D341Med (cell line): ENCODE measurements at regions not wholly inside any gene's neighbourhood (a gene's known extent, or its start where the extent isn't known, plus 50 kb on each side); places are given as distances from the start of the nearest gene placed in this dataset.
A peak's percentile ranks its signal among the peaks of the same experiment; 100 is the strongest.
"Not testable (repeated sequence)": the region's sequence is repeated elsewhere in the genome, so short reads cannot be mapped to it uniquely, and the experiment has no call there.

Source experiments
- DNase-seq: peaks from one replicate; pipeline ENCODE4 v3.0.0; 2012; ENCODE audit warnings: low spot score

DNA sequence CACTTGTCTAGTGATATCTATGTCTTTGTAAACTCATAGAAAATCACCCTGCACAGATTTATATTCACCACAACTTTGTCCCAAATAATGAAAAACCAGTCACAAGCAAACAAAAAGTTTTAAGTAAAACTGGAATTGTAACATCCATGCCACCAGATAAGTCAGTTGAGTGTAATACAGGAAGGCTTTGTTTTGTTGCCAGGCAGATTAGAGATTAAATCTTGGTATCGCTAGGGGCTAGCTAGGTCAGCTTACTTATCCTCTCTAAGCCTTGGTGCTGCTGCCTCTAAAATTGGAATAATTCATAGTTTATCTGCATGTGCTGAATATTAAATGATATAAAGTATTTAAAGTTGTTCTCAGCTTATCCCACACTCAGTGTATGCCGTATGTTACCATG lies 1062.5 kb downstream of the CDH9 start:
- DNase-seq: peak; percentile 25

GRCh38 chr5:25974451-25974850 lies 1063.9 kb downstream of the CDH9 start:
- no peak for DNase-seq

DNA sequence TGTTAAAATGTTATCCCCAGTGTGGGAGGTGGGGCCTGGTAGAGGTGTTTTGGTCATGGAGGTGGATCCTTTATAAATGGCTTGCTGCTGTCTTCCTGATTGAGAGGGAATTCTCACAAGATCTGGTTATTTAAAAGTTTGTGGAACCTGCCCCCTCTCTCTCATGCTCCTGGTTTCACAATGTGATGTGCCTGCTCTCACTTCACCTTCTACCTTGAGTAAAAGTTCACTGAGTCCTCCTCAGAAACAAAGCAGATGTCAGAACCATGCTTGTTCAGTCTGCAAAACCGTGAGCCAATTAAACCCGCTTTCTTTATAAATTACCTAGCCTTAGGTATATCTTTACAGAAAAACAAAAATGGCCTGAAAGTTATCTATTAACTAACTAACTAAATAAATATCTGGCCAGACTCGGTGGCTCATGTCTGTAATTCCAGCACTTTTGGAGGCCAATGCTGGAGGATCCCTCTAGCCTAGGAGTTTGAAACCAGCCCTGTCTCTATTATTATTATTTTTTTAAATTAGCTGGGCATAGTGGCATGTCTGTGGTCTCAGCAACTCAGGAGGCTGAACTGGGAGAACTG lies 1067.4 kb downstream of the CDH9 start:
- DNase-seq: no peak

- DNase-seq: not testable (repeated sequence)
Observed at GRCh38 chr5:25969042-25969441, 1069.3 kb downstream of the CDH9 start.

- no peak for DNase-seq
Observed at GRCh38 chr5:25964009-25964372, 1074.4 kb downstream of the CDH9 start.

- no peak for DNase-seq
Observed at GRCh38 chr5:25963251-25964008, 1075.0 kb downstream of the CDH9 start.

DNA sequence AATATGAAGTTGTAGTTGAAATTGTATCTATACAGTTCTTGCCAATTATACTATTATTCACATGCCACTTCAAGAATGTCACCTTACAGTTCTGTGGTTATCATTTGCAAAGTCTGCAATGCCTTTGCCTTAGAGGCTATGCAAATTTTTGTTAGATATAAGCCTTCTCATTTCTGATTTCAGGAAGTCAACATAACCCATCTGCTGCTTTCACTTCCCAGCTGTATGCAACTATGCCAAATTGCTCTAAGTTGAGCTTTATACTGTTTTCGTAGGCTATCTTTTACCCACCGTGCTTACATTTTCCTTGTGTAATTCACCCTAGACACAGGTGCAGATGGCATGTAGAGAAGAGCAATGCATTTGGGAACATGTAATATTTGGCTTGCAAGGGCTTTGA lies 1083.0 kb downstream of the CDH9 start:
- no peak for DNase-seq

- DNase-seq: no peak
Observed at GRCh38 chr5:25950681-25951080, 1087.7 kb downstream of the CDH9 start.

DNA sequence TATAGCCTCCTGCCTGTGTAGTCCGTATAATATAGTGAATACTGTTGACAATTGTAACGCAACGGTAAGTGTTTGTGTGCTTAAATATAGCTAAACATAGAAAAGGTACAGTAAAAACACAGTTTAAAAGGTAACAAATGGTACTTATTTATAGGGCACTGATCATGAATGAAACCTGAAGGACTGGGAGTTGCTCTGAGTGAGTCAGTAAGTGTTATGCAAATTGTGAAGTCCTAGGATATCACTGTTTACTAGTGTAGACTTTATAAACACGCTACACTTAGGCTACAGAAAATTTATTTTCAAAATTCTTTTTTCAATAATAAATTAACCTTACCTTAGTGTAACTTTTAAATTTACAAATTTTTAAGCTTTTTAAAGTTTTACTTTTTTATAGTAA lies 1090.1 kb downstream of the CDH9 start:
- DNase-seq: no peak

GRCh38 chr5:25944786-25945185 lies 1093.6 kb downstream of the CDH9 start:
- DNase-seq: no peak

DNA sequence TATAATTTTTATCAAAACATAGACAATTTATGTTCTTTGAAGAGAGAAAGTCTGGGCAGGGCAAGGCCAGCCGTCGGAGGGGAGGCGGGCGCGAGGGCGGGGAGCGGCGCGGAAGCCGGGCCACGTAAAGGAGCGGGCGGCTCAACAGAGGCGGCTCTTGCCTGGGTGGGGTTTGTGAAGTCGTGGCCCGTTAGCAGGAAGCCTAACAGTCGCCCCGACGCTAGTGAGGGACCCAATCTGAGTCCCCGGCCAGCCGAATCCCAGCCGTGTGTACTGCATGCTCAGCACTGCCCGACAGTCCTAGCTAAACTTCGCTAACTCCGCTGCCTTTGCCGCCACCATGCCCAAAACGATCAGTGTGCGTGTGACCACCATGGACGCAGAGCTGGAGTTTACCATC lies 1129.2 kb downstream of the CDH9 start:
- no peak for DNase-seq

GRCh38 chr5:25905646-25906045 lies 1132.7 kb downstream of the CDH9 start:
- no peak for DNase-seq

DNA sequence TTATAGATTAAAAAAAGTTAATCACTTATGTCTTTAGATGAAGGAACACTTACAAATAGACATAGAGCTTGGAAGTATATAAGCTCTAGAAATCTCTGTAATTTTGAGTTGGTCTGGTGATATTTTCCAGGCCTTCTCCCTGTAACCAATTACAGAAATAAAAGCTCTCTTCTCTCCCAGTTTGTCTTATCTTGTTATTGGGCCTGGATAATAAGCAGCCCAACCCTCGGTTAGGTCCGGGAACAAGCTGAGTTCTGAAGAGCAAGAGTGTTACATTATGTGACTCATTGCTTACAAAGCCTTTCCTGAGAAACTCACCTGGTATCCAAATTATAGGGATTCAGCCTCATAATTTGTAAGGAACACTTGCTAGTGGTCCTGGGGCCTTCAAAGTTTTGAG lies 1146.2 kb downstream of the CDH9 start:
- no peak for DNase-seq

- no peak for DNase-seq
Observed at GRCh38 chr5:25891691-25892090, 1146.7 kb downstream of the CDH9 start.

DNA sequence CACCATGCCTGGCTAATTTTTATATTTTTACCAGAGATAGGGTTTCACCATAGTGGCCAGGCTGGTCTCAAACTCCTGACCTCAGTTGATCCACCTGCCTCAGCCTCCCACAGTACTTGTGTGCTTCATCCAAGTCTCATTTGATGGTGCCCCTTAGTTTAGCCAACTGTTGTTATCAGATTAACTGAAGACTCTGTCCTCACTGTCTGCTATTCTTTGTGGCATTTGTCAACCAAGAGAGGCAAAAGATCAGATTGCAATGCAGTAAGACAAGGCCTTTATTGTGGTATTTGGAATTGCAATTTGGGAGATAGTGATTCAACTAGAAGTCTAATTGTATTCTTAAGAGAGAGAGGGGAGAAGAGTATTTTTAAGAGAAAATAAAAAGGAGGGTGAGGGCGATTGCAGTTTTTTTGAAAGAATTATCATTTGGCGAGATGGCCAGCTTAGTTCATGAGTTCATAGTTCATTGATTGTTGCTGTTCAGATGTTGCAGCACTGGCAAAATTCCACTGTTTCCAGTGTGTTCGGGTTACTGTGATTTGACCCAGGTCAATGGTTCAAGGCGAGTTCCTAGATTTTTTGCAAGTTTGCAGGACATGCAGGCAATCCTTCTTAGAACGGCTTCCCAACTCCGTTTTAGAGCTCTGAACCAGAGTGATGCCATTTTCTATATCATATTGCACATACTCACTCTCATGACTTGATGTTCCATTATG lies 1156.9 kb downstream of the CDH9 start:
- no peak for DNase-seq

DNA sequence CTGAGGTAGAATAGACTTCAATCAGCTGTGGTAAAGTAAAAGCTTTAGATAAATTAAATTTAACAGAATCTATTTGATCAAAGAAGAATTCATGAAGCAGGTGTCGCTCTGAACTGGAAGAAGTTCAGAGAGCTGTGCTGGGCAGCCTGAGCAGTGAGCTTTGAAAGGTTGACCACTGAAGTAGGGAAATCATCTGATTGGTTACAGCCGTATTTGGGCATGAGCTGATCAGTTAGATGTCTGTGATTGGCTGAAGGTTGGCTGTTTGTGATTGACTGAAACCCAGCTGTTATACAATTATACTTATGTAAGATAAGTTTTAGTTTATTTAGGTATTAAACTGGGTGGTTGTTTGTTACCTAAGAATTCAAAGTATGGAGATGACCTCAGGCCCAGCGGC lies 1174.6 kb downstream of the CDH9 start:
- DNase-seq: no peak

GRCh38 chr5:25862276-25862675 lies 1176.1 kb downstream of the CDH9 start:
- no peak for DNase-seq

DNA sequence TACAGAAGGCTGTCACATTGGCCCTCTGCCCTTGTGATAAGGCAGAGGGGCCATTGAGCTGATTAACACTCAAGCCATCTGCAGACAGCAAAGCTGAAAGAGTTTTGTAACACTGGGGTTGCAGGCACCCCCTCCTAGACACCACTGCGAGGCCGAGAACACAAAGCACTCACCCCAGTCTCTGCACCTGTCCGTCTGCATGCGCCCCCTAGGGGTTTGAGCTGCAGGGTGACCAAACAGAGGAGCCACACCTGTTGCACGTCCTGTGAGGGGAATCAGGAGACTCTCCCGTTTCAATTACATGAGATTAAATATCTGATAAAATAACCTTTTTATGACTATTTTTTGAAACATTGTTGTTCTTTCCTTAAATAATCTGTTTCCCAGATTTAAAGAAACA lies 1180.4 kb downstream of the CDH9 start:
- peak; percentile 31 for DNase-seq

GRCh38 chr5:25851301-25851700 lies 1187.1 kb downstream of the CDH9 start:
- no peak for DNase-seq

GRCh38 chr5:25850581-25850980 lies 1187.8 kb downstream of the CDH9 start:
- DNase-seq: no peak

- no peak for DNase-seq
Observed at GRCh38 chr5:25849270-25849669, 1189.1 kb downstream of the CDH9 start.

- DNase-seq: no peak
Observed at GRCh38 chr5:25823330-25823873, 1178.6 kb upstream of the CDH10 start.
